ENCODE measurements at regions not wholly inside any gene's neighbourhood (a gene's known extent, or its start where the extent isn't known, plus 50 kb on each side); places are given as distances from the start of the nearest gene placed in this dataset.

DNA sequence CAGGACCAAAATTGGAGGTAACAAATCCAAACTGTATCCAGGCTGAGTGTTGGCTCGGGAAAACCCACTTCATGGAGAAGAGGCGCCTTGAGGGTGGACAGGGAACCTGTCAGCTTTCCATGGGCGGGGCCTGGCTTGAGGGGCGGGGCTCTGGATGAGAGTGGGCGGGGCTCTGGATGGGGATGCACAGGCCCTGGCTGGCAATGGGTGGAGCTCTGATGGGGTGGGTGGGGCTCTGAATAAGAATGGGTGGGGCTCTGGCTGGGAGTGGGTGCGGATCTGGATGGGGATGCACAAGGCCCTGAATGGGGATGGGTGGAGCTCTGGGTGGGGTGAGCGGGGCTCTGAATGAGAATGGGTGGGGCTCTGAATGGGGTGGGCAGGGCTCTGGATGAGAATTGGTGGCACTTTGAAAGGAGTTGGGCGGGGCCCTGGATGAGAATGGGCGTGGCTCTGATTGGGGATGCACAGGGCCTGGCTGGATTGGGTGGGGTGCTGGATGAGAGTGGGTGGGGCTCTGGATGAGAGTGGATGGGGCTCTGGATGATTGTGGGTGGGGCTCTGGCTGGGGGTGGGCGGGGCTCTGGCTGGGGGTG is 96.6 kb upstream of the NPTX2 start:
- Histone ChIP-seq H3K27ac (no peak overlapping the region), H3K36me3 (ENCODE audit: control insufficient read depth, insufficient read depth, low read length) (no peaks in the 10 kb centered on the region)
- TF ChIP-seq CTCF (IDR thresholded peaks at IDR 0.05) = no peak

GRCh38 chr7:98518159-98518947 is 98.7 kb upstream of the NPTX2 start:
- H3K27ac ChIP-seq = no peak overlapping the region
- no peak overlapping the region for H2AFZ ChIP-seq
- H3K27me3 ChIP-seq (ENCODE audit: control insufficient read depth, insufficient read depth, low read length) = no peaks in the 10 kb centered on the region
- H3K9me3 ChIP-seq (ENCODE audit: control insufficient read depth, low read length) = no peaks in the 10 kb centered on the region
- H3K9ac ChIP-seq = no peak overlapping the region
- H3K36me3 ChIP-seq (ENCODE audit: control insufficient read depth, insufficient read depth, low read length) = no peaks in the 10 kb centered on the region
- no peak for TF ChIP-seq CTCF (IDR thresholded peaks at IDR 0.05)
- H3K79me2 ChIP-seq = no peaks in the 10 kb centered on the region
- H3K4me3 ChIP-seq (ENCODE audit: low read depth, low read length) = no peak overlapping the region
- no peaks in the 10 kb centered on the region for H3K4me1 ChIP-seq
- no peak overlapping the region for H3K4me2 ChIP-seq (ENCODE audit: low read length)

More for the DNA sequence above, 96.6 kb upstream of the NPTX2 start:
- H3K4me2 ChIP-seq (ENCODE audit: low read length) = no peak overlapping the region
- H2AFZ ChIP-seq = no peak overlapping the region
- no peak overlapping the region for H3K9ac ChIP-seq
- H3K4me1 ChIP-seq = no peaks in the 10 kb centered on the region
- H3K4me3 ChIP-seq (ENCODE audit: low read depth, low read length) = no peak overlapping the region
- H3K9me3 ChIP-seq (ENCODE audit: control insufficient read depth, low read length) = no peaks in the 10 kb centered on the region
- no peaks in the 10 kb centered on the region for H3K27me3 ChIP-seq (ENCODE audit: control insufficient read depth, insufficient read depth, low read length)
- no peaks in the 10 kb centered on the region for H3K79me2 ChIP-seq

- no peak overlapping the region for H3K9ac ChIP-seq
- no peaks in the 10 kb centered on the region for H3K27me3 ChIP-seq (ENCODE audit: control insufficient read depth, insufficient read depth, low read length)
- H3K36me3 ChIP-seq (ENCODE audit: control insufficient read depth, insufficient read depth, low read length) = no peaks in the 10 kb centered on the region
- TF ChIP-seq CTCF (IDR thresholded peaks at IDR 0.05) = no peak
- H3K4me3 ChIP-seq (ENCODE audit: low read depth, low read length) = no peak overlapping the region
- H3K9me3 ChIP-seq (ENCODE audit: control insufficient read depth, low read length) = no peaks in the 10 kb centered on the region
- no peaks in the 10 kb centered on the region for H3K4me1 ChIP-seq
- no peak overlapping the region for H3K27ac ChIP-seq
- H2AFZ ChIP-seq = no peak overlapping the region
- no peak overlapping the region for H3K4me2 ChIP-seq (ENCODE audit: low read length)
- no peaks in the 10 kb centered on the region for H3K79me2 ChIP-seq
These were observed 101.9 kb upstream of the NPTX2 start for GRCh38 chr7:98515201-98515600.

DNA sequence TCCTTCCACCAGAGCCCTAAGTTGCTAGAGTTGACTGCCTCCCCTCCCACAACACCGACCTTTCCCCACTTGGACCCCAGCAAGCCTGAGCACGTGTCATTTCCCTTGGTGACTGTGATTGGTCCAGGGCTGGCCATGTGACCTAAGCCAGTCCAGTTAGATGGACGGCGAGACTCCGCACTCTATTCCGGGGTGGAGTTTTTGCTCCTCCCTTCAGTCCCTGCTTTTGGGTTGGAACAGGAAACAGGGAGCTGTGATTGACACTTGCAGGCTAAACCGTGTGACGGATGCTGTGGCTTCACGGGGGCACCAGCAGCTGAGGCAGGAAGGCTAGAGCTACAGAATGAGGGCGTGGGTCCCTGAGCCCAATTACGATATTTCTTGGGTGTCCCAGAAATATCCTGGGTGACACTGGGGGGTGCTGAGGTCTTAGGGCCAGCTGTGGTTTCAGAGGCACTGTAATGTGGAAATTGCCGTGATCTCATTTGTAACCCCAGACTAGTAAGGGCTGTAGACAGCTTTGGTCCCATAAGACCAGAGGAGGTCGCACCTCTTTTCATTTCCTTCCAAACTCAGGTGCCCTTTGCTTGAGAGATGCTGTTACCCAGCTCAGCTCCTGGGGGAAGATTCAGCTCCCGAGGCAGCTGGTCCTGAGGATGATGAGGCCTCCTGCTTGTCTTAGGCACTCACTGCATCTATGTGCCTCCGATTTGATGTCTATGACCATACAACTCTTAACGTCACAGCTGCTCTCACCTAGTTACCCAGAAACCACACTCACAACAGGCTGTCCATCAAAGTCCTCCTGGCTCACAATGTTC is 102.7 kb upstream of the NPTX2 start:
- Histone ChIP-seq H3K27me3 (ENCODE audit: control insufficient read depth, insufficient read depth, low read length) (no peaks in the 10 kb centered on the region), H2AFZ (no peak overlapping the region), H3K4me2 (ENCODE audit: low read length) (no peak overlapping the region), H3K36me3 (ENCODE audit: control insufficient read depth, insufficient read depth, low read length) (no peaks in the 10 kb centered on the region), H3K79me2 (no peaks in the 10 kb centered on the region), H3K9ac (no peak overlapping the region), H3K4me1 (no peaks in the 10 kb centered on the region), H3K9me3 (ENCODE audit: control insufficient read depth, low read length) (no peaks in the 10 kb centered on the region), H3K27ac (no peak overlapping the region), H3K4me3 (ENCODE audit: low read depth, low read length) (no peak overlapping the region)
- no peak for TF ChIP-seq CTCF (IDR thresholded peaks at IDR 0.05)

Measured in parathyroid adenoma (tissue), 2 donors.